CD4-positive, CD25-positive, alpha-beta regulatory T cell (primary cell): ENCODE measurements at regions not wholly inside any gene's neighbourhood (a gene's known extent, or its start where the extent isn't known, plus 50 kb on each side); places are given as distances from the start of the nearest gene placed in this dataset.
"Not testable (repeated sequence)": the region's sequence is repeated elsewhere in the genome, so short reads cannot be mapped to it uniquely, and the experiment has no call there.

Source experiments
- ATAC-seq, 2 donors: fragments of 150-1000 bp; cut with Tn5 transposase; one replicate each; pipeline ENCODE4 v1.10.0; 2021; ENCODE audit warnings: low read depth in 2 of 2, moderate number of reproducible peaks in 2 of 2, moderate library complexity in 1 of 2
- DNase-seq, 3 donors: peaks; one replicate each; pipeline versions ENCODE4 v3.0.0 to v3.0.0-alpha.2; 2012 to 2022; ENCODE audit warnings: mixed read lengths in 1 of 3
- H3K27ac ChIP-seq: one replicate; pipeline ENCODE4 v1.7.0; 2013; ENCODE audit warnings: mild to moderate bottlenecking, low read length; ENCODE audit not compliant: insufficient read depth, poor library complexity, severe bottlenecking
- H3K27me3 ChIP-seq: one replicate; pipeline ENCODE4 v1.7.0; 2013; ENCODE audit warnings: low read length; ENCODE audit not compliant: control insufficient read depth, insufficient read depth
- H3K36me3 ChIP-seq: one replicate; pipeline ENCODE4 v1.7.0; 2013; ENCODE audit warnings: mild to moderate bottlenecking, low read length, moderate library complexity; ENCODE audit not compliant: control insufficient read depth, insufficient read depth
- H3K4me1 ChIP-seq: 2 replicates; pipeline ENCODE4 v1.7.0; 2013; ENCODE audit warnings: mild to moderate bottlenecking, low read length; ENCODE audit not compliant: insufficient read depth, control insufficient read depth, poor library complexity, severe bottlenecking
- H3K4me3 ChIP-seq: one replicate; pipeline ENCODE4 v1.7.0; 2013; ENCODE audit warnings: low read depth, mild to moderate bottlenecking, low read length, moderate library complexity
- H3K9me3 ChIP-seq, 2 experiments: 1 replicate in 1 of 2; 2 replicates in 1 of 2; pipeline ENCODE4 v1.7.0; 2013; ENCODE audit warnings: low read length in 2 of 2, mild to moderate bottlenecking in 1 of 2, moderate library complexity in 1 of 2; ENCODE audit not compliant: control insufficient read depth in 2 of 2
- H3K27ac Mint-ChIP-seq, 3 donors: one replicate each; pipeline ENCODE4 v1.8.0; 2020 to 2022; ENCODE audit warnings: mild to moderate bottlenecking in 3 of 3, mixed read lengths in 3 of 3, moderate library complexity in 2 of 3
- H3K27me3 Mint-ChIP-seq: one replicate; pipeline ENCODE4 v1.8.0; 2022; ENCODE audit warnings: mild to moderate bottlenecking, mixed read lengths
- H3K36me3 Mint-ChIP-seq: one replicate; pipeline ENCODE4 v1.8.0; 2020; ENCODE audit warnings: mixed read lengths
- H3K4me1 Mint-ChIP-seq, 4 donors: one replicate each; pipeline ENCODE4 v1.8.0; 2020 to 2022; ENCODE audit warnings: mixed read lengths in 4 of 4, mild to moderate bottlenecking in 1 of 4
- H3K4me3 Mint-ChIP-seq, 4 donors: one replicate each; pipeline ENCODE4 v1.8.0; 2020 to 2022; ENCODE audit warnings: mild to moderate bottlenecking in 4 of 4, mixed read lengths in 4 of 4, moderate library complexity in 3 of 4
- H3K9me3 Mint-ChIP-seq, 7 donors: one replicate each; pipeline ENCODE4 v1.8.0; 2020 to 2022; ENCODE audit warnings: mixed read lengths in 7 of 7, mild to moderate bottlenecking in 3 of 7, moderate library complexity in 2 of 7

DNA sequence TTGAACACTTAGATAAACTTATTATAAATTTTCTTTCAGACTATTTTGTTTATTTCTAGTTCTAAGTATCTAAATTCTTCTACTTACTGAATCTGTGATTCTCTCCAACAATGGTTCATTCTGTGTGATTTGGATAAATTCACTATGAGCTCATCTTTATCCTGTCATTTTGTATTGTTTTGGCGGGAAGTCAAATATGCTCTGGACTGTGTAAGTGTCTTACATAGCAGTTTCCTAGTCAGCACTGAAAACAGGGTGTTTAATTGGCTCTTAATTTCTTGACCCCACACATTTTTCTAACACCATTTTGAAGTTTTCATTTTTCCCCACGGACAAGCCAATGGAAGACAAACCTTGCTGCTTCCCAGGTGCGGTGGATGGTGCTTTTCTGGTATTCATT, 207.0 kb upstream of the ACO1 start:
- Mint-ChIP-seq H3K36me3 (no peaks in the 10 kb centered on the region), H3K27me3 (no peaks in the 10 kb centered on the region), H3K4me3 (no peak overlapping the region), H3K27ac (no peak overlapping the region), H3K9me3 (no peaks in the 10 kb centered on the region), H3K4me1 (no peaks in the 10 kb centered on the region)
- H3K27me3 ChIP-seq: no peaks in the 10 kb centered on the region
- no peak for ATAC-seq
- H3K4me3 ChIP-seq: no peak overlapping the region
- H3K9me3 ChIP-seq: no peaks in the 10 kb centered on the region
- no peak for DNase-seq
- no peaks in the 10 kb centered on the region for H3K4me1 ChIP-seq
- H3K36me3 ChIP-seq: no peaks in the 10 kb centered on the region
- H3K27ac ChIP-seq: no peak overlapping the region

DNA sequence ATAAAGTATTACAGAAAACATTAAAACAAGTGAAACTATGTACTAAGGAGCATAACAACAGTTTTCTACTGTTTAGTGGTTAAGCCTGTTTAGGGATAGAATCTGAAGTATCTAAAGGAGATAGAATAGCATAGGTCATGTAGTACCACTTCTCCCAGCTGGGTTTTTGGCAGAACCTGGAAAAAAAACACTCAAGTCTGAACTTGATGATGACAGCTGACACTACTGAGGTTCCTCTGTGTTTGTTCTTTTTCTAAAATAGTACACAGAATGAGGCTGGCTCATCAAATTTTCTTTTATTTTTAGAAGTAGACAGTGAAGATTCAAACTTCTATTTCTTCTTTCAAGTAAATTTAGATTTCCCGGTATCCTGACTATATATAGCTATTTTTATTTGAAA, 203.8 kb upstream of the ACO1 start:
- Histone ChIP-seq H3K36me3 (no peaks in the 10 kb centered on the region), H3K27me3 (no peaks in the 10 kb centered on the region), H3K9me3 (no peaks in the 10 kb centered on the region), H3K4me1 (no peaks in the 10 kb centered on the region), H3K4me3 (no peak overlapping the region), H3K27ac (no peak overlapping the region)
- no peak overlapping the region for H3K4me3 Mint-ChIP-seq
- no peaks in the 10 kb centered on the region for H3K36me3 Mint-ChIP-seq
- DNase-seq (no peak), ATAC-seq (no peak)
- H3K4me1 Mint-ChIP-seq: no peaks in the 10 kb centered on the region
- H3K27me3 Mint-ChIP-seq: no peaks in the 10 kb centered on the region
- peaks cover 0 to 1% (median 0%) of the 10 kb centered on the region in 7 donors for H3K9me3 Mint-ChIP-seq
- H3K27ac Mint-ChIP-seq: no peak overlapping the region

- no peak overlapping the region for H3K27ac Mint-ChIP-seq
- peaks cover 0 to 14% (median 2%) of the 10 kb centered on the region in 7 donors for H3K9me3 Mint-ChIP-seq
- no peak overlapping the region for H3K4me3 Mint-ChIP-seq
These were observed 184.2 kb upstream of the ACO1 start for GRCh38 chr9:32200241-32200640.

GRCh38 chr9:32200896-32201295, 183.5 kb upstream of the ACO1 start:
- Histone ChIP-seq H3K9me3 (no peaks in the 10 kb centered on the region), H3K4me1 (no peaks in the 10 kb centered on the region)
- H3K27me3 Mint-ChIP-seq: peaks cover 4% of the 10 kb centered on the region

More at GRCh38 chr9:32200241-32200640, 184.2 kb upstream of the ACO1 start:
- H3K4me1 Mint-ChIP-seq: no peaks in the 10 kb centered on the region
- Histone ChIP-seq H3K4me3 (no peak overlapping the region), H3K27me3 (no peaks in the 10 kb centered on the region), H3K27ac (no peak overlapping the region), H3K4me1 (no peaks in the 10 kb centered on the region), H3K36me3 (no peaks in the 10 kb centered on the region), H3K9me3 (no peaks in the 10 kb centered on the region)
- DNase-seq (no peak), ATAC-seq (no peak)
- no peaks in the 10 kb centered on the region for H3K36me3 Mint-ChIP-seq
- H3K27me3 Mint-ChIP-seq: peaks cover 4% of the 10 kb centered on the region

GRCh38 chr9:32209164-32209563, 175.3 kb upstream of the ACO1 start:
- not testable (repeated sequence) for ATAC-seq, H3K36me3 ChIP-seq, H3K9me3 Mint-ChIP-seq, H3K4me1 Mint-ChIP-seq, H3K4me3 Mint-ChIP-seq, H3K27me3 Mint-ChIP-seq, H3K27ac ChIP-seq, H3K4me3 ChIP-seq, H3K27me3 ChIP-seq, H3K9me3 ChIP-seq, DNase-seq, H3K36me3 Mint-ChIP-seq, H3K4me1 ChIP-seq, H3K27ac Mint-ChIP-seq

More at GRCh38 chr9:32200896-32201295, 183.5 kb upstream of the ACO1 start:
- H3K27ac ChIP-seq: no peak overlapping the region
- no peaks in the 10 kb centered on the region for H3K36me3 ChIP-seq
- H3K27me3 ChIP-seq: no peaks in the 10 kb centered on the region
- Mint-ChIP-seq H3K4me3 (no peak overlapping the region), H3K27ac (no peak overlapping the region), H3K4me1 (no peaks in the 10 kb centered on the region), H3K9me3 (peaks cover 0 to 9% (median 2%) of the 10 kb centered on the region in 7 donors), H3K36me3 (no peaks in the 10 kb centered on the region)
- no peak for DNase-seq
- ATAC-seq: no peak
- no peak overlapping the region for H3K4me3 ChIP-seq

GRCh38 chr9:32218100-32218767, 166.2 kb upstream of the ACO1 start:
- H3K4me3 Mint-ChIP-seq: no peak overlapping the region
- peaks cover 0 to 5% (median 1%) of the 10 kb centered on the region in 7 donors for H3K9me3 Mint-ChIP-seq
- no peaks in the 10 kb centered on the region for H3K9me3 ChIP-seq
- H3K27ac Mint-ChIP-seq: no peak overlapping the region
- no peak for ATAC-seq
- DNase-seq: no peak
- H3K27me3 ChIP-seq: no peaks in the 10 kb centered on the region
- no peaks in the 10 kb centered on the region for H3K36me3 Mint-ChIP-seq
- peaks cover 0 to 5% (median 0%) of the 10 kb centered on the region in 4 donors for H3K4me1 Mint-ChIP-seq
- no peak overlapping the region for H3K4me3 ChIP-seq
- peaks cover 5% of the 10 kb centered on the region for H3K27me3 Mint-ChIP-seq
- no peaks in the 10 kb centered on the region for H3K36me3 ChIP-seq
- no peak overlapping the region for H3K27ac ChIP-seq
- H3K4me1 ChIP-seq: no peaks in the 10 kb centered on the region

- Mint-ChIP-seq H3K36me3 (no peaks in the 10 kb centered on the region), H3K4me1 (peaks cover 0 to 5% (median 0%) of the 10 kb centered on the region in 4 donors), H3K9me3 (peaks cover 0 to 4% (median 2%) of the 10 kb centered on the region in 7 donors), H3K27me3 (peaks cover under 1% of the 10 kb centered on the region), H3K27ac (no peak overlapping the region), H3K4me3 (no peak overlapping the region)
- no peak overlapping the region for H3K27ac ChIP-seq
- ATAC-seq: no peak
- no peaks in the 10 kb centered on the region for H3K27me3 ChIP-seq
- H3K36me3 ChIP-seq: no peaks in the 10 kb centered on the region
- no peak for DNase-seq
- no peaks in the 10 kb centered on the region for H3K4me1 ChIP-seq
- no peaks in the 10 kb centered on the region for H3K9me3 ChIP-seq
- no peak overlapping the region for H3K4me3 ChIP-seq
These were observed 163.7 kb upstream of the ACO1 start for GRCh38 chr9:32220750-32221149.

DNA sequence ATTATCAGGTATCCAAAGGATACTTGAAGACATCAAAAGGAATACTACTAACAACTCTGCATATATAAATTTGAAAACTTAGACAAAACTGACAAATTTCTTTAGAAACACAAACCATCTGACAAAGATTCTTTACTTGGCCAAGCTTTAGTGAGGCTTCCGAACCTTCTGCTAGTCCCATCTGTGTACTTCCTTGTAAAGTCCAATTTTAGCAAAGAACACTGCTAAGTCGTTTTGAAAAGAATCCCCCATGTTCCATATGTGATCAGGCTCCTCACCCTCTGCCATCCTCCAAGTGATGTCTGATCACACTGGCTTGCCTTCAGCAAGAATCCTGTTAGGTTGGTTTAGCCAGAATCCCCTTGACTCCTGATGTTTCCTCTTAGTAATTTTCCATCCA, 150.0 kb upstream of the ACO1 start:
- Histone ChIP-seq H3K9me3 (no peaks in the 10 kb centered on the region), H3K27ac (no peak overlapping the region), H3K27me3 (no peaks in the 10 kb centered on the region), H3K4me1 (no peaks in the 10 kb centered on the region), H3K4me3 (no peak overlapping the region), H3K36me3 (no peaks in the 10 kb centered on the region)
- Mint-ChIP-seq H3K4me1 (no peaks in the 10 kb centered on the region), H3K36me3 (no peaks in the 10 kb centered on the region), H3K9me3 (peaks cover 0 to 4% (median 0%) of the 10 kb centered on the region in 7 donors), H3K27me3 (no peaks in the 10 kb centered on the region), H3K27ac (no peak overlapping the region), H3K4me3 (no peak overlapping the region)
- DNase-seq (no peak), ATAC-seq (no peak)
